ENCODE measurements at regions not wholly inside any gene's neighbourhood (a gene's known extent, or its start where the extent isn't known, plus 50 kb on each side); places are given as distances from the start of the nearest gene placed in this dataset.

- peak; percentile 33 for DNase-seq (ENCODE audit: low spot score)
Observed at GRCh38 chr14:49240383-49240782, 345.8 kb downstream of the RPS29 start.

- no peak for DNase-seq (ENCODE audit: low spot score)
Observed at GRCh38 chr14:49228552-49228951, 357.6 kb downstream of the RPS29 start.

- DNase-seq (ENCODE audit: low spot score): no peak
Observed at GRCh38 chr14:49221316-49221715, 364.9 kb downstream of the RPS29 start.

GRCh38 chr14:49220492-49220891 is 365.7 kb downstream of the RPS29 start:
- peak; percentile 20 for DNase-seq (ENCODE audit: low spot score)

GRCh38 chr14:49218436-49219092 is 367.6 kb downstream of the RPS29 start:
- peak; percentile 36 for DNase-seq (ENCODE audit: low spot score)

- DNase-seq (ENCODE audit: low spot score): peak; percentile 59
Observed at GRCh38 chr14:49212721-49213120, 373.5 kb downstream of the RPS29 start.

GRCh38 chr14:49209416-49209815 is 376.8 kb downstream of the RPS29 start:
- no peak for DNase-seq (ENCODE audit: low spot score)

GRCh38 chr14:49206828-49207227 is 379.4 kb downstream of the RPS29 start:
- DNase-seq (ENCODE audit: low spot score): no peak

- DNase-seq (ENCODE audit: low spot score): no peak
Observed at GRCh38 chr14:49203676-49204075, 382.5 kb downstream of the RPS29 start.

- DNase-seq (ENCODE audit: low spot score): no peak
Observed at GRCh38 chr14:49199159-49199558, 387.0 kb downstream of the RPS29 start.

- DNase-seq (ENCODE audit: low spot score): no peak
Observed at GRCh38 chr14:49196327-49196726, 389.9 kb downstream of the RPS29 start.

- DNase-seq (ENCODE audit: low spot score): no peak
Observed at GRCh38 chr14:49194067-49194466, 392.1 kb downstream of the RPS29 start.

- DNase-seq (ENCODE audit: low spot score): no peak
Observed at GRCh38 chr14:49193332-49194065, 392.7 kb downstream of the RPS29 start.

GRCh38 chr14:49191380-49191779 is 394.8 kb downstream of the RPS29 start:
- DNase-seq (ENCODE audit: low spot score): no peak

GRCh38 chr14:49189375-49189774 is 396.8 kb downstream of the RPS29 start:
- DNase-seq (ENCODE audit: low spot score): peak; percentile 1

- DNase-seq (ENCODE audit: low spot score): no peak
Observed at GRCh38 chr14:49187799-49188198, 398.4 kb downstream of the RPS29 start.

GRCh38 chr14:49173765-49174373 is 412.3 kb downstream of the RPS29 start:
- peak; percentile 68 for DNase-seq (ENCODE audit: low spot score)

GRCh38 chr14:49164074-49164473 is 422.1 kb downstream of the RPS29 start:
- DNase-seq (ENCODE audit: low spot score): no peak

GRCh38 chr14:49160983-49161382 is 425.2 kb downstream of the RPS29 start:
- DNase-seq (ENCODE audit: low spot score): peak; percentile 3

GRCh38 chr14:49159081-49159480 is 427.1 kb downstream of the RPS29 start:
- DNase-seq (ENCODE audit: low spot score): no peak

- DNase-seq (ENCODE audit: low spot score): no peak
Observed at GRCh38 chr14:49139593-49139992, 446.6 kb downstream of the RPS29 start.

GRCh38 chr14:49134940-49135339 is 451.2 kb downstream of the RPS29 start:
- no peak for DNase-seq (ENCODE audit: low spot score)

GRCh38 chr14:49121246-49121645 is 464.9 kb downstream of the RPS29 start:
- DNase-seq (ENCODE audit: low spot score): no peak
